Astrocyte (in vitro differentiated cells and primary cell): ENCODE measurements at regions not wholly inside any gene's neighbourhood (a gene's known extent, or its start where the extent isn't known, plus 50 kb on each side); places are given as distances from the start of the nearest gene placed in this dataset.

Experiments
- DNase-seq: peaks from one replicate; pipeline ENCODE4 v3.0.0-alpha.2; 2010; ENCODE audit warnings: low read depth
- FAIRE-seq: peaks from 2 replicates; lab custom pipeline; 2011; peaks lifted over from hg19 to GRCh38; lab: Jason Lieb, UNC
- H2AFZ ChIP-seq: 2 replicates; pipeline ENCODE4 v1.6.0; 2012; ENCODE audit warnings: low read depth, low read length, inconsistent platforms
- H3K27ac ChIP-seq: 2 replicates; pipeline ENCODE4 v1.5.1; 2011; ENCODE audit warnings: low read depth, low read length, inconsistent platforms
- H3K27me3 ChIP-seq: 2 replicates; pipeline ENCODE4 v1.6.0; 2011; ENCODE audit warnings: low read length, inconsistent platforms; ENCODE audit not compliant: insufficient read depth
- H3K36me3 ChIP-seq: 2 replicates; pipeline ENCODE4 v1.5.1; 2011; ENCODE audit warnings: low read length, inconsistent platforms; ENCODE audit not compliant: insufficient read depth
- H3K4me1 ChIP-seq: 2 replicates; pipeline ENCODE4 v1.5.1; 2011; ENCODE audit warnings: low read length, inconsistent platforms; ENCODE audit not compliant: insufficient read depth
- H3K4me2 ChIP-seq: 2 replicates; pipeline ENCODE4 v1.6.0; 2012; ENCODE audit warnings: low read length, inconsistent platforms
- H3K4me3 ChIP-seq: 2 replicates; pipeline ENCODE4 v1.5.1; 2011; ENCODE audit warnings: low read depth, mild to moderate bottlenecking, low read length, inconsistent platforms; ENCODE audit not compliant: insufficient read depth
- H3K79me2 ChIP-seq: 2 replicates; pipeline ENCODE4 v1.6.0; 2012; ENCODE audit warnings: mild to moderate bottlenecking, low read length, inconsistent platforms; ENCODE audit not compliant: insufficient read depth
- H3K9ac ChIP-seq: 2 replicates; pipeline ENCODE4 v1.6.0; 2012; ENCODE audit warnings: mild to moderate bottlenecking, low read length, inconsistent platforms
- H3K9me3 ChIP-seq: 2 replicates; pipeline ENCODE4 v1.5.1; 2012; ENCODE audit warnings: low read depth, mild to moderate bottlenecking, low read length, inconsistent platforms; ENCODE audit not compliant: insufficient read depth
- H4K20me1 ChIP-seq: 2 replicates; pipeline ENCODE4 v1.6.0; 2012; ENCODE audit warnings: low read length, inconsistent platforms; ENCODE audit not compliant: insufficient read depth
- H3K27ac Mint-ChIP-seq: one replicate; pipeline ENCODE4 v1.8.0; 2021; ENCODE audit warnings: mild to moderate bottlenecking, mixed read lengths; ENCODE audit not compliant: unreplicated experiment
- H3K27me3 Mint-ChIP-seq: one replicate; pipeline ENCODE4 v1.8.0; 2021; ENCODE audit warnings: low read depth, mixed read lengths; ENCODE audit not compliant: unreplicated experiment
- H3K36me3 Mint-ChIP-seq: one replicate; pipeline ENCODE4 v1.8.0; 2021; ENCODE audit warnings: low read depth, mixed read lengths; ENCODE audit not compliant: unreplicated experiment
- H3K4me1 Mint-ChIP-seq: one replicate; pipeline ENCODE4 v1.8.0; 2021; ENCODE audit warnings: low read depth, mixed read lengths; ENCODE audit not compliant: unreplicated experiment
- H3K4me3 Mint-ChIP-seq: one replicate; pipeline ENCODE4 v1.8.0; 2021; ENCODE audit warnings: mild to moderate bottlenecking, moderate library complexity, mixed read lengths; ENCODE audit not compliant: unreplicated experiment
- H3K9me3 Mint-ChIP-seq: one replicate; pipeline ENCODE4 v1.8.0; 2021; ENCODE audit warnings: mild to moderate bottlenecking, mixed read lengths; ENCODE audit not compliant: unreplicated experiment
- CTCF ChIP-seq: IDR thresholded peaks from 2 replicates; pipeline ENCODE4 v1.5.1; 2011; ENCODE audit warnings: low read depth, mild to moderate bottlenecking, inconsistent platforms, low read length, moderate library complexity; ENCODE audit not compliant: insufficient read depth
- EZH2 ChIP-seq: IDR thresholded peaks from 2 replicates; pipeline ENCODE4 v1.6.1; 2012; ENCODE audit warnings: mild to moderate bottlenecking, low read length, inconsistent platforms; ENCODE audit not compliant: insufficient read depth

DNA sequence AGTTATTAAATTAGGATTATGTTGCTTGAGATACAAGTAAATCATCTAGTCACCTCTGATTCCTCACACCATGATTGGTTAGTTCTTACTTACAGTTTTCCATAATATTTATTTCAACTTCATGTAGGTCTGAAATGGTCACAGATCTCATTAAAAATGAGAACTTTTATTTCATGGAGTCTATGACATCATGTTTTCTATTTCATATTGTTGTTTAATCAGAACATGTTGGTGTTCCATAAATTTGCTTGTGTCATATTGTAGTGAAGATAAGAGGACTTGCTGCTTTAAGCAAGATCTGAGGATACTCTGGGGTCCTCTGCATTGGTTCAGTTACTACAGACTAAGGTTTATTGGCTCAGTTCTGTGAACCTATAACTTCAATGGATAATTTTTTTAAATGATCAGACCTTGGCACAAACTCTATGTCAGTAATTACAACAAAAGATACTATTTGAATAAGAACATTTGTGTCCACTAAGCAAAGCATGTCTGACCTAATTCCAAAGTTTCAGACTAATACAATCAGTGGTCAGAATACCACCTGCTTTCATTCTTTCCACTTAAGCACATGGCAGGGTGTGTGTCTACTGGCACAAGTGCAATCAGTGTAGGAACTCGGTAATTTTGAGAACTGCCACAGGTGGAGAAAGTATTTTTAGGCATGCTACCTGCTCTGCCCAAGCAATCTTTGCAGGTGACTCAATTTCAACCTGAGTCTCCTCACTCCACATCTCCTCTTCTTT, 68.5 kb downstream of the CCDC71L start:
- Mint-ChIP-seq H3K4me3 (no peak overlapping the region), H3K4me1 (peaks cover 1% of the 10 kb centered on the region), H3K9me3 (peaks cover 2% of the 10 kb centered on the region), H3K27me3 (no peaks in the 10 kb centered on the region), H3K27ac (no peak overlapping the region), H3K36me3 (no peaks in the 10 kb centered on the region)
- TF ChIP-seq EZH2, result no peak
- TF ChIP-seq CTCF, result no peak
- FAIRE-seq (no peak), DNase-seq (no peak)
- H3K4me1 ChIP-seq, result no peaks in the 10 kb centered on the region
- no peaks in the 10 kb centered on the region for H3K79me2 ChIP-seq
- H3K27ac ChIP-seq, result no peak overlapping the region
- H2AFZ ChIP-seq, result no peak overlapping the region
- no peaks in the 10 kb centered on the region for H3K27me3 ChIP-seq
- no peak overlapping the region for H3K9ac ChIP-seq
- H3K9me3 ChIP-seq, result no peaks in the 10 kb centered on the region
- no peak overlapping the region for H3K4me3 ChIP-seq
- H3K36me3 ChIP-seq, result no peaks in the 10 kb centered on the region
- no peak overlapping the region for H3K4me2 ChIP-seq
- H4K20me1 ChIP-seq, result no peaks in the 10 kb centered on the region

GRCh38 chr7:106591146-106591545, 69.8 kb downstream of the CCDC71L start:
- no peaks in the 10 kb centered on the region for H3K36me3 ChIP-seq
- TF ChIP-seq EZH2 (no peak), CTCF (no peak)
- no peak for DNase-seq
- Mint-ChIP-seq H3K27me3 (no peaks in the 10 kb centered on the region), H3K4me1 (peaks cover 3% of the 10 kb centered on the region), H3K36me3 (no peaks in the 10 kb centered on the region), H3K4me3 (no peak overlapping the region), H3K27ac (no peak overlapping the region), H3K9me3 (peaks cover 2% of the 10 kb centered on the region)
- no peaks in the 10 kb centered on the region for H3K27me3 ChIP-seq
- H4K20me1 ChIP-seq, result no peaks in the 10 kb centered on the region
- no peak overlapping the region for H3K4me3 ChIP-seq
- H3K9me3 ChIP-seq, result no peaks in the 10 kb centered on the region
- H3K9ac ChIP-seq, result no peak overlapping the region
- no peak overlapping the region for H3K4me2 ChIP-seq
- no peaks in the 10 kb centered on the region for H3K4me1 ChIP-seq
- H3K79me2 ChIP-seq, result no peaks in the 10 kb centered on the region
- FAIRE-seq, result no peak
- no peak overlapping the region for H3K27ac ChIP-seq
- no peak overlapping the region for H2AFZ ChIP-seq

DNA sequence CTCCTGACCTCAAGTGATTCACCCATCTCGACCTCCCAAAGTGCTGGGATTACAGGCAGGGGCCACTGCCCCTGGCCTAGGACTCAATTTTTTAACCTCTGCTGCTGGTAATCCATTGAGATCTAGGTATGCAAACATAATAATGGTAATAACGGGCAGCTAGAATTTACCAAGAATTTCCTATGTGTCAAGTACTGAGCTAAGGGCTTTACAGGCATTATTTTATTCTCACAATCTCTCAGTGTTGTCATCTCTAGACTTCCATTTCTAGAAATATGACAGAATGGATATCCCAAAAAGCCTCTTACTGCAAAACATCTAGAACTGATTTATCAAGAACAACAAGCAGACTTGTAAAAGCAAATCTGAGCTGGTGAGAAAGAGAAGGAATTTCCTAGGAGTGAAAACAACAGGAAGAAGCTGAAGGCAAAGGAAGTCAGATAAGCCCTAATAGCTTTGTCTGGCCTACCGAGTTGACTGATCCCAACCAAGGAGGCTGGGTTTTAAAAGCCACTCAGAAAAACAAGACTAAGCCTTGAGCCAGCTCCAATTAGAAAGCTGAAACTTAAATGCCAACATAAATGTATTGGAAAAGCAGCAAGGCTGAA, 70.6 kb downstream of the CCDC71L start:
- Histone ChIP-seq H2AFZ (no peak overlapping the region), H3K4me2 (no peak overlapping the region), H4K20me1 (no peaks in the 10 kb centered on the region), H3K79me2 (no peaks in the 10 kb centered on the region), H3K9me3 (no peaks in the 10 kb centered on the region), H3K4me1 (no peaks in the 10 kb centered on the region), H3K4me3 (no peak overlapping the region), H3K9ac (no peak overlapping the region), H3K27me3 (no peaks in the 10 kb centered on the region), H3K36me3 (no peaks in the 10 kb centered on the region), H3K27ac (no peak overlapping the region)
- no peak for TF ChIP-seq CTCF
- no peak for TF ChIP-seq EZH2
- H3K4me3 Mint-ChIP-seq, result no peak overlapping the region
- no peak overlapping the region for H3K27ac Mint-ChIP-seq
- H3K9me3 Mint-ChIP-seq, result peaks cover 2% of the 10 kb centered on the region
- H3K27me3 Mint-ChIP-seq, result no peaks in the 10 kb centered on the region
- H3K4me1 Mint-ChIP-seq, result peaks cover 8% of the 10 kb centered on the region
- no peak for DNase-seq
- no peak for FAIRE-seq
- H3K36me3 Mint-ChIP-seq, result no peaks in the 10 kb centered on the region
